ENCODE measurements at regions not wholly inside any gene's neighbourhood (a gene's known extent, or its start where the extent isn't known, plus 50 kb on each side); places are given as distances from the start of the nearest gene placed in this dataset.

DNA sequence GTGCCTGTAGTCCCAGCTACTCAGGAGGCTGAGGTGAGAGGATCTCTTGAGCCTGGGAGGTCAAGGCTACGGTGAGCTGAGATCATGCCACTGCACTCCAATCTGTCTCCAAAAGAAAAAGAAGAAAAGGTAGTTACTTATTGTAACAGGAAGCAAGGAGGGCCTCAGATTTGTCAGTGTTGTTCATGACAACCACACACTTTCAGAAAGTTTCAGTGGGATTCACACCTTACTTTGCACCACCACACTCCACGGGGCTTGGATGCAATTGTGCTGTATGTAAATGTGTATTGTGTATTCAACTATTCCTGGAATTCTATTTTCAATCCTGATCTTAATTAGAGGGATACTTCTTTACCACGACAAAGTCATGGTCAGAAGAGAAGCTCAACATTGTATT is 142.6 kb downstream of the ELOVL4 start:
- no peak overlapping the region for H2AFZ ChIP-seq (replicated peaks; ENCODE audit: low read length, poor library complexity)
- no peaks in the 10 kb centered on the region for H3K9me1 ChIP-seq (ENCODE audit: insufficient read depth, low read length)
- CTCF ChIA-PET, result no interaction called here
- no peaks in the 10 kb centered on the region for H3K36me3 ChIP-seq (ENCODE audit: control insufficient read depth, insufficient read depth, low read length)
- H3K27me3 ChIP-seq (ENCODE audit: control insufficient read depth, insufficient read depth, low read length), result no peaks in the 10 kb centered on the region
- no CpG with 5 or more reads among the region's 3 CpGs for WGBS, 2 experiments (ENCODE audit: extremely low coverage in 2 of 2, insufficient read length in 1 of 2)
- no peak overlapping the region for H3K14ac ChIP-seq (replicated peaks; ENCODE audit: low read depth, low read length)
- no peaks in the 10 kb centered on the region for H3K79me1 ChIP-seq (ENCODE audit: low read depth in 1 of 2, low read length in 2 of 2)
- H4K20me1 ChIP-seq (ENCODE audit: insufficient read depth, low read length), result no peaks in the 10 kb centered on the region
- no peak overlapping the region for H3K27ac ChIP-seq (ENCODE audit: insufficient read depth, low read length)
- DNase-seq, result no peak
- intact Hi-C loops (cut with micrococcal nuclease) (no loop called here), in situ Hi-C loops (cut with MboI; ENCODE audit: low sequenced_read_pairs) (no loop called here), dilution Hi-C loops (cut with HindIII; ENCODE audit: low sequenced_read_pairs, unreplicated experiment) (no loop called here)
- no peak overlapping the region for H3K4me3 ChIP-seq (ENCODE audit: insufficient read depth, low read depth, low read length)
- no peaks in the 10 kb centered on the region for H3K9me3 ChIP-seq (ENCODE audit: control insufficient read depth, insufficient read depth, low read length)
- no peak overlapping the region for H3K56ac ChIP-seq (ENCODE audit: extremely low read depth, insufficient read depth, low read length)
- no peak overlapping the region for H3K9ac ChIP-seq (ENCODE audit: low read depth, low read length)
- H2BK15ac ChIP-seq (ENCODE audit: low read depth, low read length), result no peak overlapping the region
- BruUV-seq (replicated peaks), result no TSS peak
- H2AK9ac ChIP-seq (replicated peaks; ENCODE audit: low read depth, low read length, poor library complexity), result no peak overlapping the region
- H2AK5ac ChIP-seq (ENCODE audit: low read depth, low read length), result no peak overlapping the region
- H3K4me2 ChIP-seq (ENCODE audit: low read depth, low read length), result no peak overlapping the region
- no peaks in the 10 kb centered on the region for H3K4me1 ChIP-seq (ENCODE audit: control insufficient read depth, insufficient read depth, low read length)
- H3K18ac ChIP-seq (ENCODE audit: low read depth, low read length), result no peak overlapping the region
- no peak overlapping the region for H2BK5ac ChIP-seq (ENCODE audit: low read depth, low read length, poor library complexity, severe bottlenecking)
- no peak overlapping the region for H2BK20ac ChIP-seq (ENCODE audit: low read depth, low read length)
- H4K8ac ChIP-seq (ENCODE audit: low read depth in 2 of 2, low read length in 2 of 2), result no peak overlapping the region
- ATAC-seq (ENCODE audit: low read depth), result no peak
- TF ChIP-seq, protein P1, sequence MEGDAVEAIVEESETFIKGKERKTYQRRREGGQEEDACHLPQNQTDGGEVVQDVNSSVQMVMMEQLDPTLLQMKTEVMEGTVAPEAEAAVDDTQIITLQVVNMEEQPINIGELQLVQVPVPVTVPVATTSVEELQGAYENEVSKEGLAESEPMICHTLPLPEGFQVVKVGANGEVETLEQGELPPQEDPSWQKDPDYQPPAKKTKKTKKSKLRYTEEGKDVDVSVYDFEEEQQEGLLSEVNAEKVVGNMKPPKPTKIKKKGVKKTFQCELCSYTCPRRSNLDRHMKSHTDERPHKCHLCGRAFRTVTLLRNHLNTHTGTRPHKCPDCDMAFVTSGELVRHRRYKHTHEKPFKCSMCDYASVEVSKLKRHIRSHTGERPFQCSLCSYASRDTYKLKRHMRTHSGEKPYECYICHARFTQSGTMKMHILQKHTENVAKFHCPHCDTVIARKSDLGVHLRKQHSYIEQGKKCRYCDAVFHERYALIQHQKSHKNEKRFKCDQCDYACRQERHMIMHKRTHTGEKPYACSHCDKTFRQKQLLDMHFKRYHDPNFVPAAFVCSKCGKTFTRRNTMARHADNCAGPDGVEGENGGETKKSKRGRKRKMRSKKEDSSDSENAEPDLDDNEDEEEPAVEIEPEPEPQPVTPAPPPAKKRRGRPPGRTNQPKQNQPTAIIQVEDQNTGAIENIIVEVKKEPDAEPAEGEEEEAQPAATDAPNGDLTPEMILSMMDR (conservative IDR thresholded peaks at IDR 0.05; ENCODE audit: low read depth, low read length), result no peak
- TF ChIP-seq CHD1 (IDR thresholded peaks at IDR 0.05; ENCODE audit: low read depth, low read length), result no peak
- no peak for TF ChIP-seq RCOR1 (IDR thresholded peaks at IDR 0.05; ENCODE audit: insufficient replicate concordance, low read length)
- H3K4ac ChIP-seq (ENCODE audit: low read depth, low read length), result no peak overlapping the region
- no peak overlapping the region for H4K91ac ChIP-seq (ENCODE audit: insufficient read depth, low read depth, low read length)
- POLR2A ChIA-PET (ENCODE audit: unreplicated experiment), result no interaction called here
- no peak overlapping the region for H2BK120ac ChIP-seq (ENCODE audit: low read depth, low read length)
- no peak overlapping the region for H3K23ac ChIP-seq (ENCODE audit: low read depth, low read length)
- H4K5ac ChIP-seq (ENCODE audit: low read depth, low read length), result no peak overlapping the region
